ENCODE measurements at regions not wholly inside any gene's neighbourhood (a gene's known extent, or its start where the extent isn't known, plus 50 kb on each side); places are given as distances from the start of the nearest gene placed in this dataset.

DNA sequence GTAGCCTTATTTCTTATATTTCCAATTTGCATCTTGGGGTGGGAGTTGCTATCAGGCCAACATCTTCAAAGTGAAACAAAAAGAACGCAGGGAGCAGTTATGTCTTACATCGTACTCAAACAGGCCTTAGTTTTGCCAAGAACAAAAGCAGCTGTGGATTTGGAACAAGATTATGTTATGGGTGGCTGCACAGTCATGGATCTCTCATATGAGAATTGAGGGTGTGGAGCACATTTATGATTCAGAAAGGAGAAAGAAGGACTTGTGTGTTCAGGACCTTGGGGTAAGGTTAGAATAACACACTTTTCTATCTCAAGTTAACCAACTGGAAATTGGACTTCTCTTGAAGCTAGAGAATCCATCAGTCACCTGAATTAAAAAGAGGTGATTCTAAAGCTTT lies 259.9 kb downstream of the FOXA2 start:
- WGBS (ENCODE audit: insufficient coverage, low coverage, missing lambda C conversion rate): 0% methylated on average over 2 of the region's 2 CpGs
- TF ChIP-seq HDAC8 (tag; IDR thresholded peaks at IDR 0.05): no peak
- TF ChIP-seq NELFE (IDR thresholded peaks at IDR 0.05; ENCODE audit: insufficient read depth, insufficient read length): no peak
- TF ChIP-seq YY1 (IDR thresholded peaks at IDR 0.05; ENCODE audit: borderline replicate concordance in 1 of 3, control insufficient read depth in 1 of 3, extremely low read depth in 1 of 3, insufficient read depth in 3 of 3, insufficient read length in 1 of 3, insufficient replicate concordance in 2 of 3, low read depth in 1 of 3, low read length in 2 of 3): no peak
- no peak for TF ChIP-seq TAF15 (IDR thresholded peaks at IDR 0.05; ENCODE audit: low read depth, low read length)
- TF ChIP-seq, protein P1, sequence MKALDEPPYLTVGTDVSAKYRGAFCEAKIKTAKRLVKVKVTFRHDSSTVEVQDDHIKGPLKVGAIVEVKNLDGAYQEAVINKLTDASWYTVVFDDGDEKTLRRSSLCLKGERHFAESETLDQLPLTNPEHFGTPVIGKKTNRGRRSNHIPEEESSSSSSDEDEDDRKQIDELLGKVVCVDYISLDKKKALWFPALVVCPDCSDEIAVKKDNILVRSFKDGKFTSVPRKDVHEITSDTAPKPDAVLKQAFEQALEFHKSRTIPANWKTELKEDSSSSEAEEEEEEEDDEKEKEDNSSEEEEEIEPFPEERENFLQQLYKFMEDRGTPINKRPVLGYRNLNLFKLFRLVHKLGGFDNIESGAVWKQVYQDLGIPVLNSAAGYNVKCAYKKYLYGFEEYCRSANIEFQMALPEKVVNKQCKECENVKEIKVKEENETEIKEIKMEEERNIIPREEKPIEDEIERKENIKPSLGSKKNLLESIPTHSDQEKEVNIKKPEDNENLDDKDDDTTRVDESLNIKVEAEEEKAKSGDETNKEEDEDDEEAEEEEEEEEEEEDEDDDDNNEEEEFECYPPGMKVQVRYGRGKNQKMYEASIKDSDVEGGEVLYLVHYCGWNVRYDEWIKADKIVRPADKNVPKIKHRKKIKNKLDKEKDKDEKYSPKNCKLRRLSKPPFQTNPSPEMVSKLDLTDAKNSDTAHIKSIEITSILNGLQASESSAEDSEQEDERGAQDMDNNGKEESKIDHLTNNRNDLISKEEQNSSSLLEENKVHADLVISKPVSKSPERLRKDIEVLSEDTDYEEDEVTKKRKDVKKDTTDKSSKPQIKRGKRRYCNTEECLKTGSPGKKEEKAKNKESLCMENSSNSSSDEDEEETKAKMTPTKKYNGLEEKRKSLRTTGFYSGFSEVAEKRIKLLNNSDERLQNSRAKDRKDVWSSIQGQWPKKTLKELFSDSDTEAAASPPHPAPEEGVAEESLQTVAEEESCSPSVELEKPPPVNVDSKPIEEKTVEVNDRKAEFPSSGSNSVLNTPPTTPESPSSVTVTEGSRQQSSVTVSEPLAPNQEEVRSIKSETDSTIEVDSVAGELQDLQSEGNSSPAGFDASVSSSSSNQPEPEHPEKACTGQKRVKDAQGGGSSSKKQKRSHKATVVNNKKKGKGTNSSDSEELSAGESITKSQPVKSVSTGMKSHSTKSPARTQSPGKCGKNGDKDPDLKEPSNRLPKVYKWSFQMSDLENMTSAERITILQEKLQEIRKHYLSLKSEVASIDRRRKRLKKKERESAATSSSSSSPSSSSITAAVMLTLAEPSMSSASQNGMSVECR (CRISPR knock-in tag; IDR thresholded peaks at IDR 0.05): no peak
- no peak for TF ChIP-seq NR1H2 (CRISPR knock-in tag; IDR thresholded peaks at IDR 0.05)
- TF ChIP-seq, protein P2, sequence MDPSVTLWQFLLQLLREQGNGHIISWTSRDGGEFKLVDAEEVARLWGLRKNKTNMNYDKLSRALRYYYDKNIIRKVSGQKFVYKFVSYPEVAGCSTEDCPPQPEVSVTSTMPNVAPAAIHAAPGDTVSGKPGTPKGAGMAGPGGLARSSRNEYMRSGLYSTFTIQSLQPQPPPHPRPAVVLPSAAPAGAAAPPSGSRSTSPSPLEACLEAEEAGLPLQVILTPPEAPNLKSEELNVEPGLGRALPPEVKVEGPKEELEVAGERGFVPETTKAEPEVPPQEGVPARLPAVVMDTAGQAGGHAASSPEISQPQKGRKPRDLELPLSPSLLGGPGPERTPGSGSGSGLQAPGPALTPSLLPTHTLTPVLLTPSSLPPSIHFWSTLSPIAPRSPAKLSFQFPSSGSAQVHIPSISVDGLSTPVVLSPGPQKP (CRISPR knock-in tag; IDR thresholded peaks at IDR 0.05): no peak
- no peak for TF ChIP-seq MIER1 (IDR thresholded peaks at IDR 0.05; ENCODE audit: low read depth)
- no peak for TF ChIP-seq TAF1 (IDR thresholded peaks at IDR 0.05; ENCODE audit: control insufficient read depth, extremely low read depth, insufficient read depth, low read length, severe bottlenecking)
- TF ChIP-seq MAZ (CRISPR knock-in tag; conservative IDR thresholded peaks at IDR 0.05 in 1 of 2, IDR thresholded peaks at IDR 0.05 in 1 of 2): no peak
- TF ChIP-seq KLF6 (CRISPR knock-in tag; IDR thresholded peaks at IDR 0.05; ENCODE audit: borderline replicate concordance): no peak
- no peak for TF ChIP-seq NEUROD1 (IDR thresholded peaks at IDR 0.05; ENCODE audit: borderline replicate concordance, low read depth, low read length, partially characterized antibody)
- TF ChIP-seq GATAD2A (IDR thresholded peaks at IDR 0.05): no peak
- TF ChIP-seq SMARCB1 (IDR thresholded peaks at IDR 0.05; ENCODE audit: insufficient read length, low read depth): no peak
- no peak for TF ChIP-seq MECOM (CRISPR knock-in tag; IDR thresholded peaks at IDR 0.05)
- TF ChIP-seq, protein P3, sequence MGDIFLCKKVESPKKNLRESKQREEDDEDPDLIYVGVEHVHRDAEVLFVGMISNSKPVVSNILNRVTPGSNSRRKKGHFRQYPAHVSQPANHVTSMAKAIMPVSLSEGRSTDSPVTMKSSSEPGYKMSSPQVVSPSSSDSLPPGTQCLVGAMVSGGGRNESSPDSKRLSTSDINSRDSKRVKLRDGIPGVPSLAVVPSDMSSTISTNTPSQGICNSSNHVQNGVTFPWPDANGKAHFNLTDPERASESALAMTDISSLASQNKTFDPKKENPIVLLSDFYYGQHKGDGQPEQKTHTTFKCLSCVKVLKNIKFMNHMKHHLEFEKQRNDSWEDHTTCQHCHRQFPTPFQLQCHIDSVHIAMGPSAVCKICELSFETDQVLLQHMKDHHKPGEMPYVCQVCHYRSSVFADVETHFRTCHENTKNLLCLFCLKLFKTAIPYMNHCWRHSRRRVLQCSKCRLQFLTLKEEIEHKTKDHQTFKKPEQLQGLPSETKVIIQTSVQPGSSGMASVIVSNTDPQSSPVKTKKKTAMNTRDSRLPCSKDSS (IDR thresholded peaks at IDR 0.05; ENCODE audit: low read depth, partially characterized antibody): no peak
- CTCF ChIA-PET (ENCODE audit: low intra/inter-chr PET ratio): no interaction called here
- Histone ChIP-seq H3K4me3 (no peak overlapping the region), H3K4me2 (ENCODE audit: insufficient read depth, low read length) (no peak overlapping the region), H3K36me3 (ENCODE audit: control insufficient read depth, insufficient read depth, low read length) (no peaks in the 10 kb centered on the region), H3K9me1 (ENCODE audit: control insufficient read depth, insufficient read depth, low read length) (no peaks in the 10 kb centered on the region), H3K27me3 (ENCODE audit: control insufficient read depth in 2 of 2, insufficient read depth in 2 of 2, low read length in 2 of 2) (no peaks in the 10 kb centered on the region; a peak in 2 of 5 replicates), H3K9ac (ENCODE audit: insufficient read depth in 1 of 2, low read depth in 2 of 2, low read length in 2 of 2) (no peak overlapping the region), H3K4me1 (replicated peaks in 1 of 2; ENCODE audit: control insufficient read depth in 2 of 2, insufficient read depth in 2 of 2, low read length in 2 of 2) (no peaks in the 10 kb centered on the region), H3K9me3 (replicated peaks; ENCODE audit: control insufficient read depth, insufficient read depth, low read depth, low read length) (no peaks in the 10 kb centered on the region), H3K79me2 (ENCODE audit: control insufficient read depth, insufficient read depth, low read length) (no peaks in the 10 kb centered on the region), H2AFZ (ENCODE audit: low read depth, low read length) (no peak overlapping the region), H3K27ac (ENCODE audit: extremely low read depth, low read depth, low read length) (no peak overlapping the region), H4K20me1 (replicated peaks; ENCODE audit: control insufficient read depth, insufficient read depth, low read length) (no peaks in the 10 kb centered on the region)
- in situ Hi-C loops (cut with MboI) (no loop called here), intact Hi-C loops (cut with micrococcal nuclease) (no loop called here)
- FAIRE-seq (no peak), DNase-seq (ENCODE audit: extremely low read depth in 1 of 4, low spot score in 3 of 4) (no peak), ATAC-seq (no peak)
- BruUV-seq (replicated peaks): no TSS peak
- POLR2A ChIA-PET: no interaction called here

All from K562 (cell line).